ENCODE measurements at regions not wholly inside any gene's neighbourhood (a gene's known extent, or its start where the extent isn't known, plus 50 kb on each side); places are given as distances from the start of the nearest gene placed in this dataset.
A peak's percentile ranks its signal among the peaks of the same experiment; 100 is the strongest.

GRCh38 chr10:112895292-112895691 is 54.8 kb upstream of the TCF7L2 start:
- no peak for DNase-seq
- intact Hi-C loops (cut with DNase I; ENCODE audit: low total_unique reads) = no loop called here
- no peaks in the 10 kb centered on the region for H3K9me3 ChIP-seq
- no peak overlapping the region for H3K27ac ChIP-seq
- peaks cover 0 to 4% (median 0%) of the 10 kb centered on the region in 3 donors for H3K36me3 ChIP-seq
- peaks cover 0 to 5% (median 0%) of the 10 kb centered on the region in 4 donors for H3K4me1 ChIP-seq
- no peak for TF ChIP-seq CTCF (IDR thresholded peaks at IDR 0.05)
- H3K27me3 ChIP-seq = no peaks in the 10 kb centered on the region
- no peak overlapping the region for H3K4me3 ChIP-seq

GRCh38 chr10:112896273-112896672 is 53.8 kb upstream of the TCF7L2 start:
- Histone ChIP-seq H3K9me3 (no peaks in the 10 kb centered on the region), H3K4me3 (no peak overlapping the region), H3K27ac (no peak overlapping the region), H3K27me3 (no peaks in the 10 kb centered on the region), H3K4me1 (peaks cover 0 to 5% (median 0%) of the 10 kb centered on the region in 4 donors), H3K36me3 (peaks cover 0 to 4% (median 0%) of the 10 kb centered on the region in 3 donors)
- no peak for DNase-seq
- TF ChIP-seq CTCF (IDR thresholded peaks at IDR 0.05) = no peak
- intact Hi-C loops (cut with DNase I; ENCODE audit: low total_unique reads) = no loop called here

- H3K4me1 ChIP-seq = peaks cover 0 to 5% (median 0%) of the 10 kb centered on the region in 4 donors
- H3K36me3 ChIP-seq = peaks cover 0 to 3% (median 0%) of the 10 kb centered on the region in 3 donors
- H3K27ac ChIP-seq = no peak overlapping the region
- H3K27me3 ChIP-seq = no peaks in the 10 kb centered on the region
- no peak overlapping the region for H3K4me3 ChIP-seq
- DNase-seq = no peak
- no peaks in the 10 kb centered on the region for H3K9me3 ChIP-seq
- no peak for TF ChIP-seq CTCF (IDR thresholded peaks at IDR 0.05)
- intact Hi-C loops (cut with DNase I; ENCODE audit: low total_unique reads) = no loop called here
Observed at GRCh38 chr10:112896722-112897121, 53.3 kb upstream of the TCF7L2 start.

GRCh38 chr10:112898540-112899390 is 51.3 kb upstream of the TCF7L2 start:
- Histone ChIP-seq H3K27me3 (no peaks in the 10 kb centered on the region), H3K9me3 (no peaks in the 10 kb centered on the region), H3K27ac (no peak overlapping the region), H3K36me3 (no peaks in the 10 kb centered on the region), H3K4me1 (peaks cover 0 to 5% (median 0%) of the 10 kb centered on the region in 4 donors), H3K4me3 (no peak overlapping the region)
- intact Hi-C loops (cut with DNase I; ENCODE audit: low total_unique reads) = no loop called here
- DNase-seq = peak in 1 of 2 donors; percentile 21
- TF ChIP-seq CTCF (IDR thresholded peaks at IDR 0.05) = no peak

GRCh38 chr10:112899391-112900065 is 50.5 kb upstream of the TCF7L2 start:
- no peak for DNase-seq
- Histone ChIP-seq H3K4me1 (peaks cover 0 to 5% (median 0%) of the 10 kb centered on the region in 4 donors), H3K4me3 (no peak overlapping the region), H3K27me3 (no peaks in the 10 kb centered on the region), H3K36me3 (no peaks in the 10 kb centered on the region), H3K27ac (no peak overlapping the region), H3K9me3 (no peaks in the 10 kb centered on the region)
- intact Hi-C loops (cut with DNase I; ENCODE audit: low total_unique reads) = no loop called here
- no peak for TF ChIP-seq CTCF (IDR thresholded peaks at IDR 0.05)
